HCT116 (cell line): ENCODE measurements at regions not wholly inside any gene's neighbourhood (a gene's known extent, or its start where the extent isn't known, plus 50 kb on each side); places are given as distances from the start of the nearest gene placed in this dataset.

Experiments
- EZH2 ChIP-seq: fragments of 200-600 bp; sonication (generic); IDR thresholded peaks from 2 replicates; pipeline ENCODE4 v1.6.1; 2017; ENCODE audit warnings: antibody characterized with exemption, mixed run types
- POLR2A ChIP-seq: IDR thresholded peaks from 2 replicates; pipeline ENCODE4 v1.7.0; 2011; ENCODE audit warnings: borderline replicate concordance; ENCODE audit not compliant: insufficient read depth, insufficient read length; ENCODE audit errors: extremely low read depth
- POLR2AphosphoS5 ChIP-seq: IDR thresholded peaks from 2 replicates; pipeline ENCODE4 v1.6.1; 2011; ENCODE audit warnings: mild to moderate bottlenecking, low read depth, low read length, moderate library complexity

GRCh38 chr14:97453991-97454390 lies 656.8 kb downstream of the VRK1 start:
- TF ChIP-seq POLR2AphosphoS5 (no peak), EZH2 (no peak), POLR2A (no peak)
